H9 (cell line): ENCODE measurements at regions not wholly inside any gene's neighbourhood (a gene's known extent, or its start where the extent isn't known, plus 50 kb on each side); places are given as distances from the start of the nearest gene placed in this dataset.

Experiments
- DNase-seq: peaks from one replicate; pipeline ENCODE4 v3.0.0-alpha.2; 2017
- H2AFZ ChIP-seq: one replicate; pipeline ENCODE4 v1.6.1; 2013; ENCODE audit warnings: mild to moderate bottlenecking, low read length, control low read depth, moderate library complexity
- H2AK5ac ChIP-seq: 2 replicates; pipeline ENCODE4 v1.6.1; 2013; ENCODE audit warnings: low read length, control low read depth, mixed read lengths; ENCODE audit not compliant: insufficient read length
- H2BK120ac ChIP-seq: one replicate; pipeline ENCODE4 v1.6.1; 2013; ENCODE audit warnings: low read depth, mild to moderate bottlenecking, low read length, control low read depth, inconsistent platforms; ENCODE audit not compliant: poor library complexity, severe bottlenecking
- H2BK12ac ChIP-seq: 2 replicates; pipeline ENCODE4 v1.6.1; 2013; ENCODE audit warnings: low read length, control low read depth, mixed read lengths, low read depth; ENCODE audit not compliant: insufficient read length
- H2BK15ac ChIP-seq: 2 replicates; pipeline ENCODE4 v1.6.1; 2013; ENCODE audit warnings: low read depth, low read length, control low read depth
- H2BK20ac ChIP-seq: one replicate; pipeline ENCODE4 v1.6.1; 2013; ENCODE audit warnings: low read depth, mild to moderate bottlenecking, low read length, control low read depth, inconsistent platforms; ENCODE audit not compliant: poor library complexity, severe bottlenecking
- H2BK5ac ChIP-seq: 2 replicates; pipeline ENCODE4 v1.6.1; 2013; ENCODE audit warnings: low read length, control low read depth, mixed read lengths; ENCODE audit not compliant: insufficient read length
- H3K14ac ChIP-seq: 2 replicates; pipeline ENCODE4 v1.6.1; 2013; ENCODE audit warnings: low read length, control low read depth; ENCODE audit not compliant: insufficient read depth
- H3K18ac ChIP-seq: 2 replicates; pipeline ENCODE4 v1.6.1; 2013; ENCODE audit warnings: low read depth, mild to moderate bottlenecking, mixed read lengths, low read length, control low read depth; ENCODE audit not compliant: insufficient read length
- H3K23ac ChIP-seq: 2 replicates; pipeline ENCODE4 v1.6.1; 2013; ENCODE audit warnings: low read length, control low read depth, mixed read lengths, low read depth; ENCODE audit not compliant: insufficient read length
- H3K23me2 ChIP-seq: 2 replicates; pipeline ENCODE4 v1.6.1; 2013; ENCODE audit warnings: low read depth, mild to moderate bottlenecking, mixed read lengths, low read length, control low read depth; ENCODE audit not compliant: insufficient read length, poor library complexity, severe bottlenecking
- H3K27ac ChIP-seq: 2 replicates; pipeline ENCODE4 v1.5.1; 2013; ENCODE audit warnings: low read length, control low read depth, mixed read lengths, low read depth; ENCODE audit not compliant: insufficient read length
- H3K27me3 ChIP-seq: 2 replicates; pipeline ENCODE4 v1.6.1; 2013; ENCODE audit warnings: low read length, control low read depth, inconsistent platforms; ENCODE audit not compliant: insufficient read depth
- H3K4ac ChIP-seq: 2 replicates; pipeline ENCODE4 v1.6.1; 2013; ENCODE audit warnings: low read depth, mild to moderate bottlenecking, control low read depth, inconsistent platforms, low read length, moderate library complexity
- H3K4me1 ChIP-seq: 2 replicates; pipeline ENCODE4 v1.6.1; 2013; ENCODE audit warnings: low read length, control low read depth, inconsistent platforms; ENCODE audit not compliant: insufficient read depth
- H3K4me2 ChIP-seq: 2 replicates; pipeline ENCODE4 v1.6.1; 2013; ENCODE audit warnings: low read length, control low read depth, mixed read lengths; ENCODE audit not compliant: insufficient read length, insufficient read depth
- H3K56ac ChIP-seq: 2 replicates; pipeline ENCODE4 v1.6.1; 2013; ENCODE audit warnings: low read depth, mild to moderate bottlenecking, mixed read lengths, low read length, control low read depth; ENCODE audit not compliant: insufficient read length
- H3K79me1 ChIP-seq: 2 replicates; pipeline ENCODE4 v1.6.1; 2013; ENCODE audit warnings: low read depth, mild to moderate bottlenecking, moderate library complexity, low read length, control low read depth, inconsistent platforms; ENCODE audit not compliant: insufficient read depth, poor library complexity, severe bottlenecking
- H3K79me2 ChIP-seq: 2 replicates; pipeline ENCODE4 v1.6.1; 2013; ENCODE audit warnings: low read length, control low read depth, inconsistent platforms; ENCODE audit not compliant: insufficient read depth
- H3K9ac ChIP-seq: 2 replicates; pipeline ENCODE4 v1.6.1; 2013; ENCODE audit warnings: low read length, control low read depth, mixed read lengths; ENCODE audit not compliant: insufficient read length; ENCODE audit errors: extremely low read depth
- H3K9me3 ChIP-seq: one replicate; pipeline ENCODE4 v1.6.1; 2013; ENCODE audit warnings: low read depth, low read length, inconsistent platforms; ENCODE audit not compliant: control insufficient read depth
- H3T11ph ChIP-seq: one replicate; pipeline ENCODE4 v1.6.1; 2013; ENCODE audit warnings: mild to moderate bottlenecking, low read length, control low read depth, inconsistent platforms
- H4K20me1 ChIP-seq: one replicate; pipeline ENCODE4 v1.6.1; 2013; ENCODE audit not compliant: control insufficient read depth, insufficient read length, insufficient read depth
- H4K5ac ChIP-seq: 2 replicates; pipeline ENCODE4 v1.6.1; 2013; ENCODE audit warnings: low read depth, mild to moderate bottlenecking, mixed read lengths, low read length, control low read depth; ENCODE audit not compliant: insufficient read length
- H4K8ac ChIP-seq: replicated peaks from 2 replicates; pipeline ENCODE4 v1.6.1; 2013; ENCODE audit warnings: low read length, control low read depth, mixed read lengths, low read depth; ENCODE audit not compliant: insufficient read length
- H4K91ac ChIP-seq: 2 replicates; pipeline ENCODE4 v1.6.1; 2013; ENCODE audit warnings: low read depth, mild to moderate bottlenecking, moderate library complexity, mixed read lengths, low read length, control low read depth; ENCODE audit not compliant: insufficient read length
- H3K27ac Mint-ChIP-seq, 3 experiments: 2 replicates in 2 of 3; 3 replicates in 1 of 3; pipeline ENCODE4 v1.8.0; 2020 to 2021; ENCODE audit warnings: mixed read lengths in 3 of 3, mild to moderate bottlenecking in 1 of 3, moderate library complexity in 1 of 3
- H3K27me3 Mint-ChIP-seq: 2 replicates; pipeline ENCODE4 v1.8.0; 2021; ENCODE audit warnings: low read depth, mild to moderate bottlenecking, moderate library complexity, mixed read lengths
- H3K36me3 Mint-ChIP-seq, 3 experiments: 2 replicates in 2 of 3; 3 replicates in 1 of 3; pipeline ENCODE4 v1.8.0; 2020 to 2021; ENCODE audit warnings: low read depth in 3 of 3, mixed read lengths in 3 of 3; ENCODE audit not compliant: insufficient read depth in 1 of 3
- H3K4me1 Mint-ChIP-seq, 2 experiments: 2 replicates each; pipeline ENCODE4 v1.8.0; 2020; ENCODE audit warnings: mixed read lengths in 2 of 2
- H3K4me3 Mint-ChIP-seq, 2 experiments: 2 replicates in 1 of 2; 3 replicates in 1 of 2; pipeline ENCODE4 v1.8.0; 2020 to 2021; ENCODE audit warnings: mild to moderate bottlenecking in 2 of 2, mixed read lengths in 2 of 2, moderate library complexity in 1 of 2
- H3K9me3 Mint-ChIP-seq, 2 experiments: 2 replicates in 1 of 2; 3 replicates in 1 of 2; pipeline ENCODE4 v1.8.0; 2020; ENCODE audit warnings: mild to moderate bottlenecking in 2 of 2, mixed read lengths in 2 of 2, moderate library complexity in 1 of 2
- WGBS: extraction: QIAGEN DNeasy Blood & Tissue Kit; methylation state at CpG from one replicate; pipeline ENCODE4 v1.1.7; 2013; ENCODE audit warnings: missing lambda C conversion rate, low lambda C conversion rate, mixed read lengths; ENCODE audit not compliant: insufficient read length; ENCODE audit errors: extremely low coverage; 5-methylcytosine and 5-hydroxymethylcytosine counted together
- TF ChIP-seq, protein P1 (sequence below): fragments of 200-600 bp; sonication (generic); conservative IDR thresholded peaks from 3 replicates; pipeline ENCODE4 v1.8.0; 2021; ENCODE audit warnings: antibody characterized with exemption, mild to moderate bottlenecking

DNA sequence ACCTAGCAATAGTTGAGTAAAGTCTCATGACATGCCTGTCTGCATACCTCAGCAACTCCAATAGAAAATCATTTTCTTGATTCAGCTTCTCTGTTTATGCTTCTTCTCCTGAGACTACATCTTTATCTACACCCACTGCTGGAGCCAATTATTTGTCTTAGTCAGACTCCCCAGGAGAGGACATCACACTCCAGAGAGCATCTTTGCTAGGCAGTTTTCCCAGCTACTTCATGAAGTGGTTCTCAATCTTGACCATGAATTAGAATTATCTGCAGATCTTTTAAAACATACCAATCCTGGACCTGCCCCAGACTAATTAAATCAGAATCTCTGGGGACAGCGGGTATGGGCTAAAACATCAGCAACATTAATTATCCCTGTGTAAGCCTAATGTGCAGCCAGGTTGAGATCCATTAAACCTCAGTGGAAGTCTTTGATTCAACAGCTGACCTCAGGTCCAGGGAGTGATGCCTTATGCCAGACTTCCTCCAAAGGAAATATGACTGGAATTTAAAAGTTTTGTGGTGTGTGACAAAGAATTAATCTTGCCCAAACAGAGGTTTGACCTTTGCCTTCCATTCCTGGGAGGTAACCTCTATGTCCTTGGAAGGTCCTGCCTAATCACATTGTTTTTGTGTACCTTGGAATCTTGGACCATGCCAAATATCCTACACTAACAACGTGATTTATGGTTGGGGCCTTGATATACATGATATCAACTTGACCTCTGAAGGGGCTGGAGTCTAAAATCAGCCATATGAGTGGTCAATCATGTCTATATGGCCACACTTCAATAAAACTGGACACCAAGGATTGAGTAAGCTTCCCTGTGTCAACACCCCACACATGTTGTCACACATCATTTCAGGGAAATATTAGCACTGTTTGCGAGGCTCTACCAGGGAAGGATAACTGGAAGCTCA lies 99.3 kb upstream of the DNAJC10 start:
- H3K27ac Mint-ChIP-seq: no peak overlapping the region

More for the DNA sequence above, 99.3 kb upstream of the DNAJC10 start:
- no peaks in the 10 kb centered on the region for H4K20me1 ChIP-seq
- Mint-ChIP-seq H3K27me3 (no peaks in the 10 kb centered on the region), H3K36me3 (no peaks in the 10 kb centered on the region), H3K9me3 (peaks cover 0 to 3% of the 10 kb centered on the region in 2 experiments; a peak in 1 of 5 replicates), H3K4me1 (peaks cover 15 to 19% of the 10 kb centered on the region in 2 experiments), H3K4me3 (no peak overlapping the region)
- no peak overlapping the region for H3K27ac ChIP-seq
- H2BK120ac ChIP-seq: no peak overlapping the region
- H3K9ac ChIP-seq: no peak overlapping the region
- H2BK5ac ChIP-seq: no peak overlapping the region
- H3K79me1 ChIP-seq: no peaks in the 10 kb centered on the region
- H3K23me2 ChIP-seq: no peaks in the 10 kb centered on the region
- no peak overlapping the region for H4K91ac ChIP-seq
- H2BK20ac ChIP-seq: no peak overlapping the region
- H3K27me3 ChIP-seq: no peaks in the 10 kb centered on the region
- H2BK15ac ChIP-seq: no peak overlapping the region
- DNase-seq: no peak
- H3K4me1 ChIP-seq: peaks cover 5% of the 10 kb centered on the region
- H4K8ac ChIP-seq: no peak overlapping the region
- TF ChIP-seq, protein P1, sequence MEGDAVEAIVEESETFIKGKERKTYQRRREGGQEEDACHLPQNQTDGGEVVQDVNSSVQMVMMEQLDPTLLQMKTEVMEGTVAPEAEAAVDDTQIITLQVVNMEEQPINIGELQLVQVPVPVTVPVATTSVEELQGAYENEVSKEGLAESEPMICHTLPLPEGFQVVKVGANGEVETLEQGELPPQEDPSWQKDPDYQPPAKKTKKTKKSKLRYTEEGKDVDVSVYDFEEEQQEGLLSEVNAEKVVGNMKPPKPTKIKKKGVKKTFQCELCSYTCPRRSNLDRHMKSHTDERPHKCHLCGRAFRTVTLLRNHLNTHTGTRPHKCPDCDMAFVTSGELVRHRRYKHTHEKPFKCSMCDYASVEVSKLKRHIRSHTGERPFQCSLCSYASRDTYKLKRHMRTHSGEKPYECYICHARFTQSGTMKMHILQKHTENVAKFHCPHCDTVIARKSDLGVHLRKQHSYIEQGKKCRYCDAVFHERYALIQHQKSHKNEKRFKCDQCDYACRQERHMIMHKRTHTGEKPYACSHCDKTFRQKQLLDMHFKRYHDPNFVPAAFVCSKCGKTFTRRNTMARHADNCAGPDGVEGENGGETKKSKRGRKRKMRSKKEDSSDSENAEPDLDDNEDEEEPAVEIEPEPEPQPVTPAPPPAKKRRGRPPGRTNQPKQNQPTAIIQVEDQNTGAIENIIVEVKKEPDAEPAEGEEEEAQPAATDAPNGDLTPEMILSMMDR: no peak
- H3K4me2 ChIP-seq: no peak overlapping the region
- no peaks in the 10 kb centered on the region for H3K9me3 ChIP-seq
- no peak overlapping the region for H3K4ac ChIP-seq
- H3K79me2 ChIP-seq: no peaks in the 10 kb centered on the region
- H3K56ac ChIP-seq: no peak overlapping the region
- H3K23ac ChIP-seq: no peak overlapping the region
- no peak overlapping the region for H3T11ph ChIP-seq
- H3K18ac ChIP-seq: no peak overlapping the region
- no peak overlapping the region for H3K14ac ChIP-seq
- no CpG with 5 or more reads among the region's 3 CpGs for WGBS
- H4K5ac ChIP-seq: no peak overlapping the region
- no peak overlapping the region for H2AFZ ChIP-seq
- H2BK12ac ChIP-seq: no peak overlapping the region
- no peak overlapping the region for H2AK5ac ChIP-seq
